ENCODE measurements at regions not wholly inside any gene's neighbourhood (a gene's known extent, or its start where the extent isn't known, plus 50 kb on each side); places are given as distances from the start of the nearest gene placed in this dataset.

- H3K9me3 ChIP-seq (ENCODE audit: insufficient read depth, low read depth), result no peaks in the 10 kb centered on the region
- H3K27ac ChIP-seq, result no peak overlapping the region
- no peaks in the 10 kb centered on the region for H4K20me1 ChIP-seq (ENCODE audit: insufficient read depth)
- no peak overlapping the region for H3K4me3 ChIP-seq
- no peak for TF ChIP-seq EZH2 (IDR thresholded peaks at IDR 0.05; ENCODE audit: low read depth)
- TF ChIP-seq, protein P1, sequence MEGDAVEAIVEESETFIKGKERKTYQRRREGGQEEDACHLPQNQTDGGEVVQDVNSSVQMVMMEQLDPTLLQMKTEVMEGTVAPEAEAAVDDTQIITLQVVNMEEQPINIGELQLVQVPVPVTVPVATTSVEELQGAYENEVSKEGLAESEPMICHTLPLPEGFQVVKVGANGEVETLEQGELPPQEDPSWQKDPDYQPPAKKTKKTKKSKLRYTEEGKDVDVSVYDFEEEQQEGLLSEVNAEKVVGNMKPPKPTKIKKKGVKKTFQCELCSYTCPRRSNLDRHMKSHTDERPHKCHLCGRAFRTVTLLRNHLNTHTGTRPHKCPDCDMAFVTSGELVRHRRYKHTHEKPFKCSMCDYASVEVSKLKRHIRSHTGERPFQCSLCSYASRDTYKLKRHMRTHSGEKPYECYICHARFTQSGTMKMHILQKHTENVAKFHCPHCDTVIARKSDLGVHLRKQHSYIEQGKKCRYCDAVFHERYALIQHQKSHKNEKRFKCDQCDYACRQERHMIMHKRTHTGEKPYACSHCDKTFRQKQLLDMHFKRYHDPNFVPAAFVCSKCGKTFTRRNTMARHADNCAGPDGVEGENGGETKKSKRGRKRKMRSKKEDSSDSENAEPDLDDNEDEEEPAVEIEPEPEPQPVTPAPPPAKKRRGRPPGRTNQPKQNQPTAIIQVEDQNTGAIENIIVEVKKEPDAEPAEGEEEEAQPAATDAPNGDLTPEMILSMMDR (conservative IDR thresholded peaks at IDR 0.05), result no peak
- no peaks in the 10 kb centered on the region for H3K4me1 ChIP-seq (replicated peaks; ENCODE audit: insufficient read depth)
- H3K36me3 ChIP-seq (ENCODE audit: low read depth), result no peaks in the 10 kb centered on the region; the same call in 1 of the 2 replicates
- no peak for DNase-seq
- no peaks in the 10 kb centered on the region for H3K79me2 ChIP-seq (ENCODE audit: low read depth)
- POLR2A ChIA-PET (ENCODE audit: unreplicated experiment), result no interaction called here
- intact Hi-C loops (cut with micrococcal nuclease; ENCODE audit: unreplicated experiment), result no loop called here
- BruUV-seq (replicated peaks), result no TSS peak
- no peaks in the 10 kb centered on the region for H3K9me2 ChIP-seq (ENCODE audit: insufficient read depth)
- CTCF ChIA-PET, result no interaction called here
- H3K27me3 ChIP-seq (ENCODE audit: insufficient read depth, low read depth), result no peaks in the 10 kb centered on the region
- H3F3A ChIP-seq (ENCODE audit: insufficient read depth, low read depth), result no peaks in the 10 kb centered on the region
- no peak overlapping the region for H2AFZ ChIP-seq
- H3K4me2 ChIP-seq, result no peak overlapping the region
These were observed 370.2 kb downstream of the GRIA2 start for GRCh38 chr4:157590679-157591078.

- intact Hi-C loops (cut with micrococcal nuclease; ENCODE audit: unreplicated experiment), result no loop called here
- Histone ChIP-seq H3K9me3 (ENCODE audit: insufficient read depth, low read depth) (no peaks in the 10 kb centered on the region), H3K4me2 (no peak overlapping the region), H3K36me3 (ENCODE audit: low read depth) (no peaks in the 10 kb centered on the region; the same call in 1 of the 2 replicates), H4K20me1 (ENCODE audit: insufficient read depth) (no peaks in the 10 kb centered on the region), H3K79me2 (ENCODE audit: low read depth) (no peaks in the 10 kb centered on the region), H3K4me3 (no peak overlapping the region), H3K4me1 (replicated peaks; ENCODE audit: insufficient read depth) (no peaks in the 10 kb centered on the region), H3K27me3 (ENCODE audit: insufficient read depth, low read depth) (no peaks in the 10 kb centered on the region), H3K9me2 (ENCODE audit: insufficient read depth) (no peaks in the 10 kb centered on the region), H3K27ac (no peak overlapping the region), H3F3A (ENCODE audit: insufficient read depth, low read depth) (no peaks in the 10 kb centered on the region), H2AFZ (no peak overlapping the region)
- TF ChIP-seq, protein P1 (conservative IDR thresholded peaks at IDR 0.05), result no peak
- TF ChIP-seq EZH2 (IDR thresholded peaks at IDR 0.05; ENCODE audit: low read depth), result no peak
- no peak for DNase-seq
- ChIA-PET CTCF (no interaction called here), POLR2A (ENCODE audit: unreplicated experiment) (no interaction called here)
- BruUV-seq (replicated peaks), result no TSS peak
These were observed 367.3 kb downstream of the GRIA2 start for GRCh38 chr4:157587681-157588423.

DNA sequence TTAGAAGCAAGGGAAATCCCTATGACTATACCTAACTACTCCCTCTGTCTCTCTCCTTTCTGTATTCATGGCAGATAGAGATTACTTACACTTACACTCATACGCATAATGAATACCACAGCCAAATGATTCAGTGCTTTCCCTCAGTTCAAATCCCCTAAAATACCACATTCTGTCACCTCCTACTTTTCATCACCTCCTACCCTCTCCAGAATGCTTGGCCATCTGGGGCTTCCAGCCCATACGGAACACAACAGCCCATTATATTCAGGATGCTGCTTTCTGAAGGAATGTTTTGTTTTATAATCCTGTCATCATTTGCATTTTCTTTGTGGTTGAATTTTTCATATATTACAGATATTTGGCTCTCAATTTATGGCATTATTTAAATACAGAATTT, 361.6 kb downstream of the GRIA2 start:
- no peak overlapping the region for H3K27ac ChIP-seq
- ChIA-PET CTCF (no interaction called here), POLR2A (ENCODE audit: unreplicated experiment) (no interaction called here)
- intact Hi-C loops (cut with micrococcal nuclease; ENCODE audit: unreplicated experiment), result no loop called here
- no peak overlapping the region for H3K4me3 ChIP-seq
- no peak overlapping the region for H2AFZ ChIP-seq
- H3K9me2 ChIP-seq (ENCODE audit: insufficient read depth), result no peaks in the 10 kb centered on the region
- H3K36me3 ChIP-seq (ENCODE audit: low read depth), result no peaks in the 10 kb centered on the region
- H4K20me1 ChIP-seq (ENCODE audit: insufficient read depth), result no peaks in the 10 kb centered on the region
- H3F3A ChIP-seq (ENCODE audit: insufficient read depth, low read depth), result no peaks in the 10 kb centered on the region
- no peak overlapping the region for H3K4me2 ChIP-seq
- no peaks in the 10 kb centered on the region for H3K27me3 ChIP-seq (ENCODE audit: insufficient read depth, low read depth)
- no peaks in the 10 kb centered on the region for H3K79me2 ChIP-seq (ENCODE audit: low read depth)
- no peaks in the 10 kb centered on the region for H3K4me1 ChIP-seq (replicated peaks; ENCODE audit: insufficient read depth)
- no peaks in the 10 kb centered on the region for H3K9me3 ChIP-seq (ENCODE audit: insufficient read depth, low read depth)
- no TSS peak for BruUV-seq (replicated peaks)
- no peak for DNase-seq
- TF ChIP-seq, protein P1 (conservative IDR thresholded peaks at IDR 0.05), result no peak
- no peak for TF ChIP-seq EZH2 (IDR thresholded peaks at IDR 0.05; ENCODE audit: low read depth)

Measured in PC-9 (cell line).